Hematopoietic multipotent progenitor cell treated with erythropoietin and hydrocortisone succinate and interleukin-3 and kit ligand, for 4 days (in vitro differentiated cells): ENCODE measurements at regions not wholly inside any gene's neighbourhood (a gene's known extent, or its start where the extent isn't known, plus 50 kb on each side); places are given as distances from the start of the nearest gene placed in this dataset.
"Not testable (repeated sequence)": the region's sequence is repeated elsewhere in the genome, so short reads cannot be mapped to it uniquely, and the experiment has no call there.

Experiments used
- DNase-seq: peaks from one replicate; pipeline ENCODE4 v3.0.0-alpha.2; 2015

- DNase-seq = no peak
These were observed 228.3 kb upstream of the ERBB4 start for GRCh38 chr2:212766921-212767320.

GRCh38 chr2:212752730-212753351 lies 214.2 kb upstream of the ERBB4 start:
- DNase-seq = no peak

GRCh38 chr2:212745359-212745758 lies 206.8 kb upstream of the ERBB4 start:
- no peak for DNase-seq

GRCh38 chr2:212737392-212738172 lies 199.0 kb upstream of the ERBB4 start:
- DNase-seq = no peak

GRCh38 chr2:212736385-212736726 lies 197.8 kb upstream of the ERBB4 start:
- no peak for DNase-seq

GRCh38 chr2:212733273-212733672 lies 194.7 kb upstream of the ERBB4 start:
- DNase-seq = no peak

- peak; percentile 22 for DNase-seq
These were observed 194.3 kb upstream of the ERBB4 start for GRCh38 chr2:212732860-212733259.

- DNase-seq = no peak
These were observed 192.4 kb upstream of the ERBB4 start for GRCh38 chr2:212730994-212731393.

GRCh38 chr2:212728717-212729116 lies 190.1 kb upstream of the ERBB4 start:
- no peak for DNase-seq

- DNase-seq = no peak
These were observed 189.1 kb upstream of the ERBB4 start for GRCh38 chr2:212727751-212728150.

- DNase-seq = no peak
These were observed 187.8 kb upstream of the ERBB4 start for GRCh38 chr2:212726403-212726802.

- no peak for DNase-seq
These were observed 186.6 kb upstream of the ERBB4 start for GRCh38 chr2:212725180-212725579.

- DNase-seq = no peak
These were observed 184.6 kb upstream of the ERBB4 start for GRCh38 chr2:212723226-212723625.

GRCh38 chr2:212722046-212722445 lies 183.4 kb upstream of the ERBB4 start:
- DNase-seq = no peak

GRCh38 chr2:212721026-212721451 lies 182.4 kb upstream of the ERBB4 start:
- no peak for DNase-seq

- DNase-seq = not testable (repeated sequence)
These were observed 176.8 kb upstream of the ERBB4 start for GRCh38 chr2:212715411-212715810.

- DNase-seq = no peak
These were observed 175.1 kb upstream of the ERBB4 start for GRCh38 chr2:212713681-212714080.

GRCh38 chr2:212712991-212713390 lies 174.4 kb upstream of the ERBB4 start:
- DNase-seq = no peak

- DNase-seq = no peak
These were observed 173.9 kb upstream of the ERBB4 start for GRCh38 chr2:212712466-212712865.

- DNase-seq = no peak
These were observed 173.3 kb upstream of the ERBB4 start for GRCh38 chr2:212711856-212712255.

- no peak for DNase-seq
These were observed 170.7 kb upstream of the ERBB4 start for GRCh38 chr2:212709280-212709679.

GRCh38 chr2:212708355-212708754 lies 169.8 kb upstream of the ERBB4 start:
- no peak for DNase-seq

GRCh38 chr2:212695426-212695825 lies 156.8 kb upstream of the ERBB4 start:
- DNase-seq = no peak

GRCh38 chr2:212694398-212694797 lies 155.8 kb upstream of the ERBB4 start:
- DNase-seq = no peak

GRCh38 chr2:212692466-212692865 lies 153.9 kb upstream of the ERBB4 start:
- DNase-seq = no peak
